H1 (cell line): ENCODE measurements at regions not wholly inside any gene's neighbourhood (a gene's known extent, or its start where the extent isn't known, plus 50 kb on each side); places are given as distances from the start of the nearest gene placed in this dataset.

Experiments
- ATF3 ChIP-seq: IDR thresholded peaks from 2 replicates; pipeline ENCODE4 v1.6.1; 2011; ENCODE audit warnings: low read depth, mild to moderate bottlenecking, low read length; ENCODE audit not compliant: insufficient read depth
- CTCF ChIP-seq, 3 experiments: IDR thresholded peaks; 1 replicate in 2 of 3; 2 replicates in 1 of 3; pipeline versions ENCODE4 v1.5.1 to v1.6.1; 2011; ENCODE audit warnings: low read length in 3 of 3, mild to moderate bottlenecking in 3 of 3, inconsistent platforms in 2 of 3, low read depth in 1 of 3, moderate library complexity in 1 of 3; ENCODE audit not compliant: insufficient read depth in 1 of 3; ENCODE audit errors: control extremely low read depth in 1 of 3
- POLR2AphosphoS5 ChIP-seq: IDR thresholded peaks from 2 replicates; pipeline ENCODE4 v1.6.1; 2011; ENCODE audit warnings: low read depth, low read length
- RNF2 ChIP-seq: fragments of 200-900, 300-1000 bp; sonication (generic); IDR thresholded peaks from 2 replicates; pipeline ENCODE4 v1.7.1; 2016; ENCODE audit warnings: borderline replicate concordance, low read depth, mild to moderate bottlenecking, antibody characterized with exemption, low read length; ENCODE audit not compliant: poor library complexity, severe bottlenecking; ENCODE audit errors: missing control alignments
- SP2 ChIP-seq: IDR thresholded peaks from 2 replicates; pipeline ENCODE4 v1.6.1; 2012; ENCODE audit warnings: mild to moderate bottlenecking, low read length, inconsistent platforms

GRCh38 chr1:5198328-5198727, 543.9 kb downstream of the AJAP1 start:
- no peak for TF ChIP-seq CTCF (IDR thresholded peaks at IDR 0.05; ENCODE audit: control extremely low read depth in 1 of 3, insufficient read depth in 1 of 3, low read depth in 1 of 3, low read length in 3 of 3)
- TF ChIP-seq POLR2AphosphoS5, result no peak
- no peak for TF ChIP-seq ATF3
- TF ChIP-seq SP2, result no peak
- no peak for TF ChIP-seq RNF2
